Trophoblast cell (in vitro differentiated cells and primary cell): ENCODE measurements at regions not wholly inside any gene's neighbourhood (a gene's known extent, or its start where the extent isn't known, plus 50 kb on each side); places are given as distances from the start of the nearest gene placed in this dataset.

Experiments
- DNase-seq, 2 donors: peaks; one replicate each; pipeline ENCODE4 v3.0.0-alpha.2; 2016
- H2AFZ ChIP-seq: 2 replicates; pipeline ENCODE4 v1.6.1; 2013; ENCODE audit warnings: low read length, moderate library complexity, mild to moderate bottlenecking; ENCODE audit not compliant: insufficient read depth, poor library complexity
- H2AK5ac ChIP-seq: 2 replicates; pipeline ENCODE4 v1.6.1; 2013; ENCODE audit warnings: mild to moderate bottlenecking, low read length
- H2BK120ac ChIP-seq: 2 replicates; pipeline ENCODE4 v1.6.1; 2013; ENCODE audit warnings: low read length, mild to moderate bottlenecking, moderate library complexity; ENCODE audit not compliant: insufficient read depth, poor library complexity
- H2BK12ac ChIP-seq: 2 replicates; pipeline ENCODE4 v1.6.1; 2013; ENCODE audit warnings: mild to moderate bottlenecking, low read length, moderate library complexity
- H2BK5ac ChIP-seq: 2 replicates; pipeline ENCODE4 v1.6.1; 2013; ENCODE audit warnings: low read length, low read depth, moderate library complexity, mild to moderate bottlenecking; ENCODE audit not compliant: poor library complexity
- H3K14ac ChIP-seq: 2 replicates; pipeline ENCODE4 v1.6.1; 2013; ENCODE audit warnings: mild to moderate bottlenecking, low read length
- H3K18ac ChIP-seq: 2 replicates; pipeline ENCODE4 v1.6.1; 2013; ENCODE audit warnings: mild to moderate bottlenecking, low read length
- H3K23ac ChIP-seq: 2 replicates; pipeline ENCODE4 v1.6.1; 2013; ENCODE audit warnings: low read length
- H3K27ac ChIP-seq: 2 replicates; pipeline ENCODE4 v1.5.1; 2013; ENCODE audit warnings: low read depth, mild to moderate bottlenecking, inconsistent platforms, low read length, moderate library complexity
- H3K27me3 ChIP-seq: 2 replicates; pipeline ENCODE4 v1.6.1; 2013; ENCODE audit warnings: inconsistent platforms, mild to moderate bottlenecking, low read length, moderate library complexity; ENCODE audit not compliant: insufficient read depth
- H3K36me3 ChIP-seq, 2 experiments: 1 replicate in 1 of 2; 2 replicates in 1 of 2; pipeline ENCODE4 v1.6.1; 2013; ENCODE audit warnings: low read length in 2 of 2, mild to moderate bottlenecking in 2 of 2, moderate library complexity in 1 of 2; ENCODE audit not compliant: insufficient read depth in 2 of 2, control insufficient read depth in 1 of 2
- H3K4ac ChIP-seq: 2 replicates; pipeline ENCODE4 v1.6.1; 2013; ENCODE audit warnings: low read depth, mild to moderate bottlenecking, low read length, moderate library complexity
- H3K4me1 ChIP-seq, 2 experiments: 1 replicate in 1 of 2; 2 replicates in 1 of 2; pipeline ENCODE4 v1.6.1; 2013; ENCODE audit warnings: low read length in 2 of 2, mild to moderate bottlenecking in 2 of 2, moderate library complexity in 1 of 2; ENCODE audit not compliant: insufficient read depth in 2 of 2, control insufficient read depth in 1 of 2
- H3K4me2 ChIP-seq: 2 replicates; pipeline ENCODE4 v1.6.1; 2013; ENCODE audit warnings: inconsistent platforms, mild to moderate bottlenecking, low read length, moderate library complexity
- H3K4me3 ChIP-seq: 2 replicates; pipeline ENCODE4 v1.5.1; 2013; ENCODE audit warnings: mild to moderate bottlenecking, low read depth, low read length, inconsistent platforms
- H3K79me1 ChIP-seq: one replicate; pipeline ENCODE4 v1.6.1; 2013; ENCODE audit warnings: low read length
- H3K79me2 ChIP-seq: 2 replicates; pipeline ENCODE4 v1.6.1; 2013; ENCODE audit warnings: low read length, mild to moderate bottlenecking; ENCODE audit not compliant: control insufficient read depth, insufficient read depth, poor library complexity
- H3K9ac ChIP-seq: 2 replicates; pipeline ENCODE4 v1.6.1; 2013; ENCODE audit warnings: mild to moderate bottlenecking, low read length
- H3K9me3 ChIP-seq: 2 replicates; pipeline ENCODE4 v1.6.1; 2013; ENCODE audit warnings: low read depth, mild to moderate bottlenecking, control low read depth, inconsistent platforms, low read length; ENCODE audit not compliant: insufficient read depth
- H4K12ac ChIP-seq: 2 replicates; pipeline ENCODE4 v1.6.1; 2013; ENCODE audit warnings: low read depth, mild to moderate bottlenecking, low read length, moderate library complexity
- H4K8ac ChIP-seq: 2 replicates; pipeline ENCODE4 v1.6.1; 2013; ENCODE audit warnings: low read depth, mild to moderate bottlenecking, low read length, moderate library complexity
- H4K91ac ChIP-seq: one replicate; pipeline ENCODE4 v1.6.1; 2013; ENCODE audit warnings: low read depth, mild to moderate bottlenecking, low read length, moderate library complexity
- WGBS: extraction: QIAGEN DNeasy Blood & Tissue Kit; methylation state at CpG from one replicate; pipeline ENCODE4 v1.1.7; 2013; ENCODE audit warnings: missing lambda C conversion rate; ENCODE audit not compliant: insufficient read length, insufficient coverage; ENCODE audit errors: extremely low coverage; 5-methylcytosine and 5-hydroxymethylcytosine counted together

DNA sequence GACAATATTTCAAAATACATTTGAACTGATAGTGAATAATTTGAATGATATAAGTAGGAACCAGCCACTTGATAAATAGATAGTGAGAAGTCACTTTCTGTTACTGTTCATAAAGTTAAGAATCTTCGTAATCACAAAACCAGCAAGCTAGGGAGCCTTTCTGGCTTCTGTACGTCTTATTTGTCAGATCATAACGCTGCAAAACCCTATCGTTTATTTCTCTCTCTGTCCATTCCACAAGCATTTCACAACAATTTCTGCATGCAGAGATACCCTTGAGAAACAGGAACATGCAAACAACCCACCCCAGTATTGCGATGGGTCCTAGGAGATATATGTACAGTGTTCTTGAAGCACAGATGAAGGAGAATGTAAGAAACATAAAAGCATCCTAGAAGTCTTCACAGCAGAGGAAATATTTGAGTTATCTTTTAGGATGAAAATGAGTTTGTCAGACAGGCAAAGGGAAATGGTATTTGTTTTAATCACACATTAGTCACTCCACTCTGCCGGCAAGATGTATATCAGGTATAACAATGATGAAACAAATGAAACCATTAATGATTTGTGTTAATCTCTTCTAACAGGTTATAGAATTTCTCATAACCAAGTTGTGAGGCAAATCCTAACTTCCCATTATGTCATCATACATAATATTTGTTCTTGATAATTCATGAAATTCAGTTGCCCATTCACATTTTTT lies 668.7 kb upstream of the FTMT start:
- Histone ChIP-seq H3K36me3 (no peaks in the 10 kb centered on the region), H3K23ac (no peak overlapping the region), H3K79me2 (no peaks in the 10 kb centered on the region), H3K9me3 (no peaks in the 10 kb centered on the region), H3K4ac (no peak overlapping the region), H4K91ac (no peak overlapping the region), H2BK5ac (no peak overlapping the region), H4K12ac (no peak overlapping the region), H3K4me3 (no peak overlapping the region), H3K79me1 (no peaks in the 10 kb centered on the region), H3K4me2 (no peak overlapping the region), H2BK120ac (no peak overlapping the region), H3K4me1 (no peaks in the 10 kb centered on the region), H3K9ac (no peak overlapping the region), H3K14ac (no peak overlapping the region), H2AK5ac (no peak overlapping the region), H3K27ac (no peak overlapping the region), H3K27me3 (no peaks in the 10 kb centered on the region), H3K18ac (no peak overlapping the region), H2AFZ (no peak overlapping the region), H4K8ac (no peak overlapping the region), H2BK12ac (no peak overlapping the region)
- peak; percentile 11 to 49 for DNase-seq
- WGBS = no CpG with 5 or more reads among the region's 6 CpGs

DNA sequence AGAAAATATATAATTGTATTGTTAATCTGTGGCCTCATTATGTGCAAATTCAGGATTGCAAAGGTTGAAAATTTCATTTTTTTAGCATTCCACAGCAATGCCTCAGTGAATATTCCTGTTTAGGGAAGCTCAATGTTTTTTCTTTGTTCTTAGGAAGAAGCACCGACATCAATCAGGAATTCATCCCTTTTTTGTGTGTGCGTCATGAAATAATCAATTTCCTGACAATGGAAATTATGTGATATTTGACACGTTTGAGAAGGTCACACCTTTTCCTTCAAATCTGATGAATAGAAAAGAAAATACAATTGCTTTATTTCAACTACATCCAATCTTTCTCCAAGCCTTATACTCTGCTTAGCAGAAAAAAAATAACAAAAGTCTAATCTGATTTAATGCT lies 662.8 kb upstream of the FTMT start:
- Histone ChIP-seq H3K18ac (no peak overlapping the region), H3K27me3 (no peaks in the 10 kb centered on the region), H4K91ac (no peak overlapping the region), H3K4me2 (no peak overlapping the region), H2AFZ (no peak overlapping the region), H2BK120ac (no peak overlapping the region), H3K4me3 (no peak overlapping the region), H3K36me3 (no peaks in the 10 kb centered on the region), H3K23ac (no peak overlapping the region), H2BK5ac (no peak overlapping the region), H3K4ac (no peak overlapping the region), H4K12ac (no peak overlapping the region), H3K79me1 (no peaks in the 10 kb centered on the region), H4K8ac (no peak overlapping the region), H3K14ac (no peak overlapping the region), H3K79me2 (no peaks in the 10 kb centered on the region), H3K9me3 (no peaks in the 10 kb centered on the region), H3K27ac (no peak overlapping the region), H3K4me1 (no peaks in the 10 kb centered on the region), H3K9ac (no peak overlapping the region), H2AK5ac (no peak overlapping the region), H2BK12ac (no peak overlapping the region)
- WGBS = no CpG with 5 or more reads among the region's 3 CpGs
- peak in 1 of 2 donors; percentile 17 for DNase-seq

DNA sequence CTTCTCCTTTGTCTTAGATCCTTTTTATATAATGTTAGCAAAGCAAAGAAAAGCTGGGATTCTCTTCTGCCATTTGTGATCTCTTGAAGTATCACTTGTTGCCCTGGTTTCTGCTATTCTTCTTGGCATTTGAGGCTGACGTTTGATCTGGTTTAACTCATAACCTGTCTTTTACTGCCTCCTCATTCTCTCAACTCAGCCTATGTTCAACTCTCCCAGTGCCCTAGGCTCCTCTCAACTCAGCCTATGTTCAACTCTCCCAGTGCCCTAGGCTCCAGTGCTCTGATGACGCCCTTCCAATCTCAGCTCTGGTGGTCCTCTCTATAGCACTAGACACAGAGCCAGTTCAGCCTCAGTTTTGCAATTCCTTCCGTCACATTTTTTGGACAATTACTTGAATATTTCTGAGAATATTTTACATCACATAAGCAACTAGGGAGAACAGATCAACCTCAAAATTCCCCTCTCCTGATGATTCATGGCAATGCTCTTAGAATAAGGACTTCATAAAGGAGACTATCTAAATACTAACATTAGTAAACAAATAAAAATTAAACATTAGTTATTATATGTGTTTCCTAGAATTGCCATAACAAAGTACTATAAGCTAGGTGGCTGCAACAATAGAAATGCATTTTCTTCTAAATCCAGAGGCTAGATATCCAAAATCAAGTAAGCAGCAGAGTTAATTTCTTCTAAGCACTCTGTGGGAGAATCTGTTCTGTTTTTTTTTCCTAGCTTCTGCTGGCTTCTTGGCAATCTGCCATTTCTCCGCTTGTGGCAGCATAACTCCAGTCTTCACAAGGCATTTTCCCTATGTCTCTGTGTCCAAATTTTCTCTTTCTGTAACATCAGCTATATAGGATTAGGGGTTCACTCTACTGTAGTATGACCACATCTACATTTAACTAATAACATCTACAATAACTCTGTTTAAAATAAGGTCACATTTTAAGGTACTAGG lies 662.1 kb upstream of the FTMT start:
- no peaks in the 10 kb centered on the region for H3K4me1 ChIP-seq
- no peaks in the 10 kb centered on the region for H3K9me3 ChIP-seq
- no peak overlapping the region for H4K12ac ChIP-seq
- H2AFZ ChIP-seq = no peak overlapping the region
- H2AK5ac ChIP-seq = no peak overlapping the region
- no peak overlapping the region for H3K4me2 ChIP-seq
- no peak overlapping the region for H2BK120ac ChIP-seq
- H2BK5ac ChIP-seq = no peak overlapping the region
- H3K36me3 ChIP-seq = no peaks in the 10 kb centered on the region
- no peak overlapping the region for H3K4ac ChIP-seq
- no peak overlapping the region for H2BK12ac ChIP-seq
- no peak overlapping the region for H3K18ac ChIP-seq
- no peaks in the 10 kb centered on the region for H3K79me2 ChIP-seq
- WGBS = no CpG with 5 or more reads among the region's 4 CpGs
- no peaks in the 10 kb centered on the region for H3K27me3 ChIP-seq
- no peak overlapping the region for H3K27ac ChIP-seq
- H3K14ac ChIP-seq = no peak overlapping the region
- no peak overlapping the region for H3K23ac ChIP-seq
- no peaks in the 10 kb centered on the region for H3K79me1 ChIP-seq
- H4K91ac ChIP-seq = no peak overlapping the region
- DNase-seq = peak; percentile 18 to 69
- H3K9ac ChIP-seq = no peak overlapping the region
- H4K8ac ChIP-seq = no peak overlapping the region
- H3K4me3 ChIP-seq = no peak overlapping the region

DNA sequence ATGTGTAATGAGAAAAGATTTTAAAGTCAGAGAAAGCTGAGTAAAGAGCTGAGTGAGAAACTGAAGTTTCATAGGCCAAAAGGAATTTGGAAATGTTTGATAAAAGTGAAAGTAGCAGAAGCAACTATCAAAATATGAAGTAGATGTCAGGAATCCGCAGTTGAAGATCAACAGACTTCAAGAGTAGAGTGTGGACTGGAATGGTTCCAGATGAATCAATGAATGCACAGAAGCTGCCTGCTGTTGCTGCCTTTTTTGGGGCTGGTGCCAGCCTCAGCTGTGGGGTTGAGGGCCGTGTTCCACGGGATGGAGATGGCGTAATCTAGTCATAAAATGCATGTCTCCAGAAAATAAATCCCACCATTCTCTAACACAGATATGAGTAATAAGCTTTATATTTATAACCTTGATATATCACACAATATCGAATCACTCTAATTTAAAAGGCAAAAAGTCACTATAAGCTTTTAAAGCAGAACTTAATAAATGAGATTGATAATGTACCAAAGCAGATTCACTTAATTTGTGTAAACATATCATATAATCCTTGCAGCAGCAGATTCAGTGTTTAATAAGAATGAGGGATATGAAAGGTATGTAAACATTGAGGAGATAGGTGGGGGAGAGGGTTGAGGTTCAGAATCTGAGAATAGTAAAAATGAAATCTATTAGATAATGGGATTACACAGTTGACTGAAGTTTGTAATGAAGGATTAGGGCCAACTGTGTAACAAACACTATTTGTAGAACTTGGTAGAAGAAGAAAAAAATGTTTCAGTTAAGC lies 652.3 kb upstream of the FTMT start:
- DNase-seq = peak in 1 of 2 donors; percentile 22
- H2BK12ac ChIP-seq = no peak overlapping the region
- H2AFZ ChIP-seq = no peak overlapping the region
- H3K9me3 ChIP-seq = no peaks in the 10 kb centered on the region
- H3K79me1 ChIP-seq = no peaks in the 10 kb centered on the region
- no CpG with 5 or more reads among the region's 5 CpGs for WGBS
- no peaks in the 10 kb centered on the region for H3K27me3 ChIP-seq
- no peak overlapping the region for H2AK5ac ChIP-seq
- no peak overlapping the region for H3K4ac ChIP-seq
- no peak overlapping the region for H3K9ac ChIP-seq
- no peak overlapping the region for H4K12ac ChIP-seq
- no peak overlapping the region for H3K14ac ChIP-seq
- H3K36me3 ChIP-seq = no peaks in the 10 kb centered on the region
- no peak overlapping the region for H4K8ac ChIP-seq
- H2BK120ac ChIP-seq = no peak overlapping the region
- H2BK5ac ChIP-seq = no peak overlapping the region
- no peak overlapping the region for H4K91ac ChIP-seq
- no peak overlapping the region for H3K4me2 ChIP-seq
- H3K23ac ChIP-seq = no peak overlapping the region
- no peak overlapping the region for H3K27ac ChIP-seq
- no peaks in the 10 kb centered on the region for H3K79me2 ChIP-seq
- no peak overlapping the region for H3K18ac ChIP-seq
- H3K4me3 ChIP-seq = no peak overlapping the region
- H3K4me1 ChIP-seq = no peaks in the 10 kb centered on the region
